ENCODE measurements at regions not wholly inside any gene's neighbourhood (a gene's known extent, or its start where the extent isn't known, plus 50 kb on each side); places are given as distances from the start of the nearest gene placed in this dataset.

GRCh38 chr4:64967286-64967685, 558.0 kb upstream of the TECRL start:
- H3K27ac ChIP-seq (ENCODE audit: low read depth): no peak overlapping the region
- no peak overlapping the region for H2AFZ ChIP-seq
- no peak for ATAC-seq
- no peaks in the 10 kb centered on the region for H3K4me1 ChIP-seq (ENCODE audit: insufficient read depth)
- peaks cover 21% of the 10 kb centered on the region for H3K36me3 Mint-ChIP-seq (ENCODE audit: low read depth)
- H3K27ac Mint-ChIP-seq: no peak overlapping the region
- H4K20me1 ChIP-seq (replicated peaks; ENCODE audit: insufficient read depth): no peaks in the 10 kb centered on the region
- TF ChIP-seq CREB1 (CRISPR knock-in tag; IDR thresholded peaks at IDR 0.05; ENCODE audit: low read depth) (no peak), EZH2 (IDR thresholded peaks at IDR 0.05; ENCODE audit: low read depth, unreplicated experiment) (no peak), ZNF462 (CRISPR knock-in tag; IDR thresholded peaks at IDR 0.05) (no peak), STAT1 (IDR thresholded peaks at IDR 0.05; ENCODE audit: unreplicated experiment) (no peak), NANOG (IDR thresholded peaks at IDR 0.05; ENCODE audit: borderline replicate concordance) (no peak), CTCF (conservative IDR thresholded peaks at IDR 0.05; ENCODE audit: low read depth in 2 of 2) (no peak), ETS1 (IDR thresholded peaks at IDR 0.05) (no peak), EZH2phosphoT487 (IDR thresholded peaks at IDR 0.05; ENCODE audit: unreplicated experiment) (no peak), ZNF114 (CRISPR knock-in tag; IDR thresholded peaks at IDR 0.05) (no peak), REST (IDR thresholded peaks at IDR 0.05; ENCODE audit: unreplicated experiment) (no peak), JUNB (IDR thresholded peaks at IDR 0.05; ENCODE audit: unreplicated experiment) (no peak), POLR2AphosphoS5 (IDR thresholded peaks at IDR 0.05; ENCODE audit: low read depth) (no peak)
- 0 out of 2 replicates have a peak, but pooled peaks cover 4% of the 10 kb centered on the region for H3K36me3 ChIP-seq (ENCODE audit: insufficient read depth)
- H3K9me2 ChIP-seq (ENCODE audit: insufficient read depth): peaks cover 6% of the 10 kb centered on the region; the same call in 1 of the 2 replicates
- H3K9me3 Mint-ChIP-seq: peaks cover 30% of the 10 kb centered on the region
- DNase-seq (ENCODE audit: low spot score): no peak
- no peaks in the 10 kb centered on the region for H3K27me3 ChIP-seq (ENCODE audit: insufficient read depth)
- no peak overlapping the region for H3K4me2 ChIP-seq
- no peaks in the 10 kb centered on the region for H3K79me2 ChIP-seq (replicated peaks; ENCODE audit: insufficient read depth)
- no peak overlapping the region for H3K4me3 Mint-ChIP-seq
- H3K4me1 Mint-ChIP-seq: no peaks in the 10 kb centered on the region
- H3F3A ChIP-seq (replicated peaks; ENCODE audit: low read depth): no peaks in the 10 kb centered on the region
- no peaks in the 10 kb centered on the region for H3K27me3 Mint-ChIP-seq (ENCODE audit: insufficient read depth, low read depth, poor library complexity)
- H3K4me3 ChIP-seq: no peak overlapping the region

Measured in GM23338 (cell line).